Naive thymus-derived CD4-positive, alpha-beta T cell (primary cell): ENCODE measurements at regions not wholly inside any gene's neighbourhood (a gene's known extent, or its start where the extent isn't known, plus 50 kb on each side); places are given as distances from the start of the nearest gene placed in this dataset.

Experiments
- ATAC-seq: fragments of 150-1000 bp; cut with Tn5 transposase; 2 replicates; pipeline ENCODE4 v1.10.0; 2021; ENCODE audit warnings: mild to moderate bottlenecking, moderate library complexity
- CTCF ChIA-PET: fragments of 350-600 bp; sonication (Branson Sonifier 250); formaldehyde crosslinking; loops from one replicate; lab custom pipeline; 2021; ENCODE audit warnings: antibody characterized with exemption; lab: Charles Lee
- POLR2A ChIA-PET: fragments of 350-600 bp; sonication (Branson Sonifier 250); formaldehyde crosslinking; loops from one replicate; lab custom pipeline; 2021; ENCODE audit warnings: antibody characterized with exemption, inconsistent platforms; lab: Charles Lee
- DNase-seq, 9 donors: peaks; one replicate each; pipeline versions ENCODE4 v3.0.0 to v3.0.0-alpha.2; 2020 to 2022; ENCODE audit warnings: mixed read lengths in 1 of 9
- H3K27ac ChIP-seq: one replicate; pipeline ENCODE4 v1.7.0; 2013; ENCODE audit warnings: mild to moderate bottlenecking, low read depth, low read length, moderate library complexity
- H3K27me3 ChIP-seq, 2 donors: one replicate each; pipeline ENCODE4 v1.7.0; 2013; ENCODE audit warnings: low read length in 2 of 2, mild to moderate bottlenecking in 2 of 2, moderate library complexity in 2 of 2; ENCODE audit not compliant: control insufficient read depth in 2 of 2, insufficient read depth in 2 of 2
- H3K36me3 ChIP-seq, 3 experiments: 1 replicate in 2 of 3; 2 replicates in 1 of 3; pipeline ENCODE4 v1.7.0; 2013; ENCODE audit warnings: low read length in 3 of 3, mild to moderate bottlenecking in 3 of 3, moderate library complexity in 1 of 3; ENCODE audit not compliant: insufficient read depth in 3 of 3, control insufficient read depth in 2 of 3
- H3K4me1 ChIP-seq, 2 donors: one replicate each; pipeline ENCODE4 v1.7.0; 2013; ENCODE audit warnings: low read length in 2 of 2, mild to moderate bottlenecking in 2 of 2, moderate library complexity in 1 of 2; ENCODE audit not compliant: control insufficient read depth in 2 of 2, insufficient read depth in 2 of 2
- H3K4me3 ChIP-seq: 2 replicates; pipeline ENCODE4 v1.7.0; 2013; ENCODE audit warnings: mild to moderate bottlenecking, low read length
- H3K9me3 ChIP-seq, 3 experiments: 1 replicate in 2 of 3; 2 replicates in 1 of 3; pipeline ENCODE4 v1.7.0; 2013; ENCODE audit warnings: low read length in 3 of 3; ENCODE audit not compliant: control insufficient read depth in 2 of 3
- H3K27ac Mint-ChIP-seq, 9 donors: one replicate each; pipeline ENCODE4 v1.8.0; 2020 to 2022; ENCODE audit warnings: mixed read lengths in 9 of 9, mild to moderate bottlenecking in 8 of 9, moderate library complexity in 5 of 9, inconsistent platforms in 2 of 9
- H3K27me3 Mint-ChIP-seq, 5 donors: one replicate each; pipeline ENCODE4 v1.8.0; 2021 to 2022; ENCODE audit warnings: mixed read lengths in 5 of 5, mild to moderate bottlenecking in 1 of 5
- H3K36me3 Mint-ChIP-seq, 5 donors: one replicate each; pipeline ENCODE4 v1.8.0; 2020 to 2022; ENCODE audit warnings: mixed read lengths in 5 of 5, mild to moderate bottlenecking in 3 of 5, inconsistent platforms in 1 of 5
- H3K4me1 Mint-ChIP-seq, 7 donors: one replicate each; pipeline ENCODE4 v1.8.0; 2020 to 2022; ENCODE audit warnings: mixed read lengths in 7 of 7, mild to moderate bottlenecking in 3 of 7, inconsistent platforms in 1 of 7
- H3K4me3 Mint-ChIP-seq, 10 donors: one replicate each; pipeline ENCODE4 v1.8.0; 2020 to 2022; ENCODE audit warnings: mild to moderate bottlenecking in 10 of 10, mixed read lengths in 10 of 10, moderate library complexity in 6 of 10, inconsistent platforms in 2 of 10
- H3K9me3 Mint-ChIP-seq, 11 donors: one replicate each; pipeline ENCODE4 v1.8.0; 2020 to 2022; ENCODE audit warnings: mixed read lengths in 11 of 11, mild to moderate bottlenecking in 4 of 11, inconsistent platforms in 1 of 11, moderate library complexity in 1 of 11
- intact Hi-C, 2 donors: fragments of 100-400 bp; cut with micrococcal nuclease; formaldehyde crosslinking; loops; one replicate each; pipeline ENCODE4 v1.15.1; 2023

- H3K27ac ChIP-seq = no peak overlapping the region
- H3K27me3 Mint-ChIP-seq = no peaks in the 10 kb centered on the region
- intact Hi-C loops = no loop called here
- H3K36me3 Mint-ChIP-seq = no peaks in the 10 kb centered on the region
- ChIA-PET POLR2A (no interaction called here), CTCF (no interaction called here)
- no peaks in the 10 kb centered on the region for H3K27me3 ChIP-seq
- no peaks in the 10 kb centered on the region for H3K4me1 Mint-ChIP-seq
- no peak for DNase-seq
- H3K4me1 ChIP-seq = no peaks in the 10 kb centered on the region
- no peaks in the 10 kb centered on the region for H3K9me3 ChIP-seq
- H3K4me3 ChIP-seq = no peak overlapping the region
- H3K36me3 ChIP-seq = no peaks in the 10 kb centered on the region
- no peak overlapping the region for H3K27ac Mint-ChIP-seq
- no peak for ATAC-seq
- H3K9me3 Mint-ChIP-seq = peaks cover 0 to 16% (median 0%) of the 10 kb centered on the region in 11 donors
- no peak overlapping the region for H3K4me3 Mint-ChIP-seq
These were observed 388.1 kb upstream of the GOT2 start for GRCh38 chr16:59122262-59122537.

- Mint-ChIP-seq H3K27ac (no peak overlapping the region), H3K4me3 (no peak overlapping the region), H3K36me3 (no peaks in the 10 kb centered on the region), H3K9me3 (peaks cover 0 to 16% (median 0%) of the 10 kb centered on the region in 11 donors), H3K4me1 (no peaks in the 10 kb centered on the region), H3K27me3 (no peaks in the 10 kb centered on the region)
- POLR2A ChIA-PET = no interaction called here
- Histone ChIP-seq H3K27me3 (no peaks in the 10 kb centered on the region), H3K36me3 (no peaks in the 10 kb centered on the region), H3K27ac (no peak overlapping the region), H3K4me3 (no peak overlapping the region), H3K9me3 (no peaks in the 10 kb centered on the region), H3K4me1 (no peaks in the 10 kb centered on the region)
- intact Hi-C loops = no loop called here
- DNase-seq = no peak
- CTCF ChIA-PET = no interaction called here
- ATAC-seq = no peak
These were observed 387.5 kb upstream of the GOT2 start for GRCh38 chr16:59121411-59122261.

- intact Hi-C loops = no loop called here
- no peak for ATAC-seq
- Mint-ChIP-seq H3K36me3 (no peaks in the 10 kb centered on the region), H3K27me3 (no peaks in the 10 kb centered on the region), H3K9me3 (peaks cover 0 to 19% (median 0%) of the 10 kb centered on the region in 11 donors), H3K27ac (no peak overlapping the region), H3K4me1 (no peaks in the 10 kb centered on the region), H3K4me3 (no peak overlapping the region)
- Histone ChIP-seq H3K4me1 (no peaks in the 10 kb centered on the region), H3K9me3 (no peaks in the 10 kb centered on the region), H3K27me3 (no peaks in the 10 kb centered on the region), H3K4me3 (no peak overlapping the region), H3K36me3 (no peaks in the 10 kb centered on the region), H3K27ac (no peak overlapping the region)
- ChIA-PET POLR2A (no interaction called here), CTCF (no interaction called here)
- DNase-seq = no peak
These were observed 382.6 kb upstream of the GOT2 start for GRCh38 chr16:59116744-59117143.

GRCh38 chr16:59114790-59115189 lies 380.7 kb upstream of the GOT2 start:
- no peaks in the 10 kb centered on the region for H3K36me3 ChIP-seq
- H3K27ac Mint-ChIP-seq = no peak overlapping the region
- no peak overlapping the region for H3K27ac ChIP-seq
- POLR2A ChIA-PET = no interaction called here
- H3K4me3 Mint-ChIP-seq = no peak overlapping the region
- CTCF ChIA-PET = no interaction called here
- no peak overlapping the region for H3K4me3 ChIP-seq
- ATAC-seq (no peak), DNase-seq (no peak)
- H3K27me3 Mint-ChIP-seq = no peaks in the 10 kb centered on the region
- no peaks in the 10 kb centered on the region for H3K36me3 Mint-ChIP-seq
- H3K4me1 ChIP-seq = no peaks in the 10 kb centered on the region
- H3K27me3 ChIP-seq = no peaks in the 10 kb centered on the region
- no peaks in the 10 kb centered on the region for H3K4me1 Mint-ChIP-seq
- H3K9me3 Mint-ChIP-seq = peaks cover 0 to 27% (median 1%) of the 10 kb centered on the region in 11 donors
- no peaks in the 10 kb centered on the region for H3K9me3 ChIP-seq
- intact Hi-C loops = no loop called here

GRCh38 chr16:59113004-59113670 lies 379.0 kb upstream of the GOT2 start:
- Mint-ChIP-seq H3K36me3 (no peaks in the 10 kb centered on the region), H3K9me3 (peaks cover 0 to 14% (median 1%) of the 10 kb centered on the region in 11 donors), H3K4me3 (no peak overlapping the region), H3K27me3 (no peaks in the 10 kb centered on the region), H3K27ac (no peak overlapping the region), H3K4me1 (no peaks in the 10 kb centered on the region)
- ATAC-seq (no peak), DNase-seq (no peak)
- ChIA-PET POLR2A (no interaction called here), CTCF (no interaction called here)
- no peaks in the 10 kb centered on the region for H3K9me3 ChIP-seq
- H3K4me1 ChIP-seq = no peaks in the 10 kb centered on the region
- H3K27ac ChIP-seq = no peak overlapping the region
- intact Hi-C loops = no loop called here
- H3K36me3 ChIP-seq = no peaks in the 10 kb centered on the region
- H3K27me3 ChIP-seq = no peaks in the 10 kb centered on the region
- H3K4me3 ChIP-seq = no peak overlapping the region

GRCh38 chr16:59111280-59111679 lies 377.2 kb upstream of the GOT2 start:
- H3K36me3 Mint-ChIP-seq = no peaks in the 10 kb centered on the region
- POLR2A ChIA-PET = no interaction called here
- DNase-seq (no peak), ATAC-seq (no peak)
- H3K4me3 Mint-ChIP-seq = no peak overlapping the region
- no peak overlapping the region for H3K27ac Mint-ChIP-seq
- no peak overlapping the region for H3K27ac ChIP-seq
- CTCF ChIA-PET = no interaction called here
- peaks cover 0 to 14% (median 1%) of the 10 kb centered on the region in 11 donors for H3K9me3 Mint-ChIP-seq
- no peaks in the 10 kb centered on the region for H3K27me3 Mint-ChIP-seq
- no peaks in the 10 kb centered on the region for H3K36me3 ChIP-seq
- no peaks in the 10 kb centered on the region for H3K4me1 ChIP-seq
- no peak overlapping the region for H3K4me3 ChIP-seq
- H3K9me3 ChIP-seq = no peaks in the 10 kb centered on the region
- H3K4me1 Mint-ChIP-seq = no peaks in the 10 kb centered on the region
- intact Hi-C loops = no loop called here
- no peaks in the 10 kb centered on the region for H3K27me3 ChIP-seq

- Mint-ChIP-seq H3K4me1 (no peaks in the 10 kb centered on the region), H3K27ac (no peak overlapping the region), H3K4me3 (no peak overlapping the region), H3K9me3 (peaks cover 0 to 14% (median 1%) of the 10 kb centered on the region in 11 donors), H3K36me3 (no peaks in the 10 kb centered on the region), H3K27me3 (no peaks in the 10 kb centered on the region)
- H3K36me3 ChIP-seq = no peaks in the 10 kb centered on the region
- no peaks in the 10 kb centered on the region for H3K27me3 ChIP-seq
- DNase-seq = no peak
- H3K4me3 ChIP-seq = no peak overlapping the region
- ChIA-PET CTCF (no interaction called here), POLR2A (no interaction called here)
- H3K27ac ChIP-seq = no peak overlapping the region
- no peaks in the 10 kb centered on the region for H3K4me1 ChIP-seq
- intact Hi-C loops = no loop called here
- no peaks in the 10 kb centered on the region for H3K9me3 ChIP-seq
- ATAC-seq = no peak
These were observed 374.3 kb upstream of the GOT2 start for GRCh38 chr16:59108374-59108773.
